GM12865 (cell line): ENCODE measurements at regions not wholly inside any gene's neighbourhood (a gene's known extent, or its start where the extent isn't known, plus 50 kb on each side); places are given as distances from the start of the nearest gene placed in this dataset.

Experiments used
- DNase-seq: peaks from one replicate; pipeline ENCODE4 v3.0.0; 2010; ENCODE audit warnings: low read depth
- H3K4me3 ChIP-seq: 2 replicates; pipeline ENCODE4 v1.5.1; 2011; ENCODE audit warnings: mild to moderate bottlenecking, low read depth, low read length, control low read depth
- CTCF ChIP-seq: IDR thresholded peaks from 2 replicates; pipeline ENCODE4 v1.5.1; 2011; ENCODE audit warnings: low read length, control low read depth, low read depth, inconsistent platforms; ENCODE audit not compliant: insufficient read depth; ENCODE audit errors: missing control alignments

GRCh38 chr13:107964395-107964794, 250.9 kb downstream of the LIG4 start:
- no peak for DNase-seq
- TF ChIP-seq CTCF: no peak

GRCh38 chr13:107961849-107962608, 253.3 kb downstream of the LIG4 start:
- DNase-seq: no peak

More at GRCh38 chr13:107964395-107964794, 250.9 kb downstream of the LIG4 start:
- H3K4me3 ChIP-seq: no peak overlapping the region

GRCh38 chr13:107960301-107960700, 255.0 kb downstream of the LIG4 start:
- no peak for TF ChIP-seq CTCF
- no peak for DNase-seq
- H3K4me3 ChIP-seq: no peak overlapping the region

More at GRCh38 chr13:107961849-107962608, 253.3 kb downstream of the LIG4 start:
- no peak overlapping the region for H3K4me3 ChIP-seq
- no peak for TF ChIP-seq CTCF

GRCh38 chr13:107956889-107957288, 258.4 kb downstream of the LIG4 start:
- no peak overlapping the region for H3K4me3 ChIP-seq
- no peak for DNase-seq
- no peak for TF ChIP-seq CTCF

GRCh38 chr13:107942030-107942617, 273.2 kb downstream of the LIG4 start:
- DNase-seq: no peak
- no peak for TF ChIP-seq CTCF
- no peak overlapping the region for H3K4me3 ChIP-seq

- no peak for TF ChIP-seq CTCF
Measured at GRCh38 chr13:107941345-107942029, 273.8 kb downstream of the LIG4 start.

More at GRCh38 chr13:107941345-107942029, 273.8 kb downstream of the LIG4 start:
- H3K4me3 ChIP-seq: no peak overlapping the region
- no peak for DNase-seq
